ENCODE measurements at regions not wholly inside any gene's neighbourhood (a gene's known extent, or its start where the extent isn't known, plus 50 kb on each side); places are given as distances from the start of the nearest gene placed in this dataset.

DNA sequence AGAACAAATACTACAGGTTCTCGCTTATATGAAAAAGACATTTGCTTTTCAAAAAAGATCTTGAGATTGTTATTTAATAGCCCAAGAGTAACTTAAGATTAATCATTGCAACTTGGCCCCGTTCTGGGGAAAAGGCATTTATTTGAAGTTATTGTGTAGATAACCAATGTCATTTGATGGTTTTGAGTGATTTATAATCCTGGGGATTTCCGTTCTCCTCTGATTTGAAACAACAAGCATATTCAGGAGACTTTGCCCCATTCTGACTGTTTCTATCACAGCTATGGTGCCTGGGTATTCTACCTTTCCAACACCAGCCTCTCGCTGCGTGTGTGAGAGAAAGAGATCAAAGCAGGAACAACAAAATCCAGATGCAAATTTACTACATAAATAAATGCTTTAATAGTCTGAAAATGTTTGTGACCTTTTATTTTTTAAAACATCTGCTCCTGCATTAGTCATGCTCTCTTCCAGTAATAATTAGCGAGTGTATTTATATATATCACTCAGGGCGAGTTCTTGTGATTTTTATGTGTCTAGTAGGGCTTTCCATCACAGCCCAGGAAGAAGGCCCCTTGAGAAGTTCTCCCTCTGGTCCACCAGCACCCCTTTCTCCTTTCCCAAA lies 197.9 kb upstream of the FOXQ1 start:
- H3K4me1 ChIP-seq (ENCODE audit: control insufficient read depth in 1 of 2, insufficient read depth in 2 of 2, low read length in 2 of 2) = no peaks in the 10 kb centered on the region
- ATAC-seq (ENCODE audit: low FRiP score) (no peak), DNase-seq (no peak)
- H3K36me3 ChIP-seq (ENCODE audit: control insufficient read depth in 1 of 2, insufficient read depth in 2 of 2, low read length in 1 of 2) = no peaks in the 10 kb centered on the region
- no peak overlapping the region for H3K4me3 ChIP-seq (ENCODE audit: low read length in 2 of 2)
- 57 to 62% methylated on average over 7 of the region's 7 CpGs for WGBS, 2 donors
- intact Hi-C loops (cut with DNase I) = no loop called here
- no peaks in the 10 kb centered on the region for H3K27me3 ChIP-seq (ENCODE audit: control insufficient read depth in 1 of 2, insufficient read depth in 2 of 2, low read length in 1 of 2)
- no peak overlapping the region for H3K27ac ChIP-seq (ENCODE audit: low read depth in 1 of 2, low read length in 2 of 2)
- peaks cover 1% of the 10 kb centered on the region for H3K9me3 ChIP-seq (ENCODE audit: control insufficient read depth, low read length)

DNA sequence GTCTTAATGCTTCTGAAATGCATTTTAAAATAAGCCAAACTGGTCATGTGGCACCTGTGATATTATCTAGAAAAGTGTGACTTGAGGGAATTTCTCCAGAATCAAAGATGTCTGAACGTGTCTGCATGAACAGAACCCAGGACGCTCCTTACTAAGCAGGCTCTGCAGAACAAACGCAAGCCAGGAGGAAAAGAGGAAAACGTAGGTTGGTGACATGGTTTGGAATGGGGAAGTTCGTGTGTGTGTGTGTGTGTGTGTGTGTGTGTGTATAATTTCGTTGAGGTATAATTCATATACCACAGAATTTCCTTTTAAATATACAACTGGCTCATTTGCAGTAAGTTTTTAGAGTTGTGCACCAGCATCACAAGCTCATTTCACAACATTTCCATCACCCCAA lies 200.5 kb upstream of the FOXQ1 start:
- DNase-seq (no peak), ATAC-seq (ENCODE audit: low FRiP score) (no peak)
- Histone ChIP-seq H3K27ac (ENCODE audit: low read depth in 1 of 2, low read length in 2 of 2) (no peak overlapping the region), H3K9me3 (ENCODE audit: control insufficient read depth, low read length) (peaks cover 1% of the 10 kb centered on the region), H3K4me1 (ENCODE audit: control insufficient read depth in 1 of 2, insufficient read depth in 2 of 2, low read length in 2 of 2) (no peaks in the 10 kb centered on the region), H3K4me3 (ENCODE audit: low read length in 2 of 2) (no peak overlapping the region), H3K36me3 (ENCODE audit: control insufficient read depth in 1 of 2, insufficient read depth in 2 of 2, low read length in 1 of 2) (no peaks in the 10 kb centered on the region), H3K27me3 (ENCODE audit: control insufficient read depth in 1 of 2, insufficient read depth in 2 of 2, low read length in 1 of 2) (no peaks in the 10 kb centered on the region)
- 61% methylated on average over 6 of the region's 6 CpGs for WGBS, 2 donors
- intact Hi-C loops (cut with DNase I) = no loop called here

DNA sequence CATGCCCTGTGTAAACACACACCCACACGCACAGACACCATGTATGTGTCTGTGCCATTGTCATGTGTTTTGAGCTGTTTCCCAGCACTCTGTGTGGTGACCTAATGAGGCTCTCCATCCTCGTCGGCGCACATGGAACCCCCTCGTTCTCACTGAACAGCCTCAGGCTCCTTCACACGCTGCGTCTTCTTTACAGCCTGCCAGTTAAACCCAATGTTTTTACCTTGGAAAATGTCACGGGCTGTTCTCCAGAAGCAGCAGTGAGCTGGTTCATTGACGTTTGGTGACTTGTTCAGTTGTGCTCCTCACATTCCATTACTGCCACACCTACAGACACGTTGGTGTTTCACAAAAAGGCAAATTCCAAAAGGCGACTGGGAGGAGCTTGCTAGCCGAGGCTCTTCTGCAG lies 201.0 kb upstream of the FOXQ1 start:
- intact Hi-C loops (cut with DNase I) = no loop called here
- no peak overlapping the region for H3K27ac ChIP-seq (ENCODE audit: low read depth in 1 of 2, low read length in 2 of 2)

DNA sequence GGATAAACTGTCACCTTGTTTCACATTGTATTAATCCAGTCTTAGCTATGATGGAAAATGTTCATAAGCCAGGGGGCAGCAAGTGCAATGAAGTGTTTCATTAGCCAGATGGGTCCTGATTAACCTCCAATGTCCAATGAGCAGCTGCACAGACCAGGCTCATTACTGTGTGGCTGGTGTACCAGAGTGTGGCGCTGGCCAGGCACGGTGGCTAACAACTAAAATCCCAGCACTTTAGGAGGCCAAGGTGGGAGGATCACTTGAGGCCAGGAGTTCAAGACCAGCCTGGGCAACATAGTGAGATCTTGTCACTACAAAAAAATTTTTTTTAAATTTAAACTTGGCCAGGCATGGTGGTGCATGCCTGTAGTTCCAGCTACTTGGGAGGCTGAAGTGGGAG lies 201.7 kb upstream of the FOXQ1 start:
- intact Hi-C loops (cut with DNase I) = no loop called here
- no peaks in the 10 kb centered on the region for H3K36me3 ChIP-seq (ENCODE audit: control insufficient read depth in 1 of 2, insufficient read depth in 2 of 2, low read length in 1 of 2)
- no peak overlapping the region for H3K4me3 ChIP-seq (ENCODE audit: low read length in 2 of 2)
- no peak for DNase-seq
- no peak for ATAC-seq (ENCODE audit: low FRiP score)
- WGBS, 2 donors = 90 to 96% methylated on average over 2 of the region's 2 CpGs
- no peaks in the 10 kb centered on the region for H3K4me1 ChIP-seq (ENCODE audit: control insufficient read depth in 1 of 2, insufficient read depth in 2 of 2, low read length in 2 of 2)
- peaks cover 0 to 3% of the 10 kb centered on the region in 2 donors for H3K27me3 ChIP-seq (ENCODE audit: control insufficient read depth in 1 of 2, insufficient read depth in 2 of 2, low read length in 1 of 2)
- peaks cover 1% of the 10 kb centered on the region for H3K9me3 ChIP-seq (ENCODE audit: control insufficient read depth, low read length)
- no peak overlapping the region for H3K27ac ChIP-seq (ENCODE audit: low read depth in 1 of 2, low read length in 2 of 2)

More for the DNA sequence above, 201.0 kb upstream of the FOXQ1 start:
- Histone ChIP-seq H3K9me3 (ENCODE audit: control insufficient read depth, low read length) (peaks cover 1% of the 10 kb centered on the region), H3K4me3 (ENCODE audit: low read length in 2 of 2) (no peak overlapping the region), H3K36me3 (ENCODE audit: control insufficient read depth in 1 of 2, insufficient read depth in 2 of 2, low read length in 1 of 2) (no peaks in the 10 kb centered on the region), H3K4me1 (ENCODE audit: control insufficient read depth in 1 of 2, insufficient read depth in 2 of 2, low read length in 2 of 2) (no peaks in the 10 kb centered on the region), H3K27me3 (ENCODE audit: control insufficient read depth in 1 of 2, insufficient read depth in 2 of 2, low read length in 1 of 2) (no peaks in the 10 kb centered on the region)
- DNase-seq (no peak), ATAC-seq (ENCODE audit: low FRiP score) (no peak)
- WGBS, 2 donors = 53 to 56% methylated on average over 12 of the region's 12 CpGs

DNA sequence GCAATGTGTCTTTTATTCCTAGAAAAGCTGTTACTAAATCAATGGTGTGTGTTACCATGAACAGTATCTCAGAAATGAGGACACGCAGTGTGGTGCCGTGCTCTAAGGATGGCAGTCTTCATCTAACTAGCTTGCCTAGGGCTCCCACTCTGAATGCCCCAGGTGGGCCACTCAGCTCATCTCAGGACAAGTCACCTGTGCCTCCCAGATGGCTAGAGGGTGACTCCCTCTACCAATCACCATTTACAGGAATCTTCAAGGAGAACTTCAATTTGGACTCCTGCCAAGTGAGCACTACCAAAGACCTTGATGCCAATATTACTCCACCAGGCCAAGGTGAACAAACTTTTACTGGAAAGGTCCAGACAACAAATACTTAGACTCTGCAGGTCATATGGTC lies 202.8 kb upstream of the FOXQ1 start:
- WGBS, 2 donors = 62 to 98% methylated on average over 2 of the region's 2 CpGs
- DNase-seq = no peak
- Histone ChIP-seq H3K27ac (ENCODE audit: low read depth in 1 of 2, low read length in 2 of 2) (no peak overlapping the region), H3K4me1 (ENCODE audit: control insufficient read depth in 1 of 2, insufficient read depth in 2 of 2, low read length in 2 of 2) (no peaks in the 10 kb centered on the region), H3K9me3 (ENCODE audit: control insufficient read depth, low read length) (peaks cover 1% of the 10 kb centered on the region), H3K36me3 (ENCODE audit: control insufficient read depth in 1 of 2, insufficient read depth in 2 of 2, low read length in 1 of 2) (no peaks in the 10 kb centered on the region), H3K27me3 (ENCODE audit: control insufficient read depth in 1 of 2, insufficient read depth in 2 of 2, low read length in 1 of 2) (peaks cover 0 to 3% of the 10 kb centered on the region in 2 donors), H3K4me3 (ENCODE audit: low read length in 2 of 2) (no peak overlapping the region)
- no peak for ATAC-seq (ENCODE audit: low FRiP score)
- intact Hi-C loops (cut with DNase I) = no loop called here

DNA sequence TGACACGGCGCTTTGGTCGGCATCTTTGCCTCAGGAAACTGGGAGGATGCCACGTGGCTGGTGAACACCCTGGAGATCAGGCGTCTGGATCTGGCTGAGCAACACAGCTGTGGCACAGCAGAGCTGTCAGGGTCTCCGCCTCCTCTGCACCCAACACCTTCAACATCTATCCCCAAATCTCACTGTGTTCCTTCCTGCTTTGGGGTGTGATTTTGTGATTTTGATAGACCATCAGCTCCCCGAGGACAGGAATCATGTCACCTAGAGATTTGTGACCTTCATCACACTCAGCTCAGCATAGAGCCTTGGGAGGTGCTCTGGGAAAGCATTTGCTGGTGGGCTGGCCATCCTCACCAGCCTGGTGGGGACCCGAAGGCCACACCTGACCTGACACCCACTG lies 203.7 kb upstream of the FOXQ1 start:
- Histone ChIP-seq H3K9me3 (ENCODE audit: control insufficient read depth, low read length) (peaks cover 1% of the 10 kb centered on the region), H3K27me3 (ENCODE audit: control insufficient read depth in 1 of 2, insufficient read depth in 2 of 2, low read length in 1 of 2) (peaks cover 0 to 3% of the 10 kb centered on the region in 2 donors), H3K27ac (ENCODE audit: low read depth in 1 of 2, low read length in 2 of 2) (no peak overlapping the region), H3K36me3 (ENCODE audit: control insufficient read depth in 1 of 2, insufficient read depth in 2 of 2, low read length in 1 of 2) (no peaks in the 10 kb centered on the region), H3K4me1 (ENCODE audit: control insufficient read depth in 1 of 2, insufficient read depth in 2 of 2, low read length in 2 of 2) (no peaks in the 10 kb centered on the region), H3K4me3 (ENCODE audit: low read length in 2 of 2) (no peak overlapping the region)
- intact Hi-C loops (cut with DNase I) = no loop called here
- no peak for DNase-seq
- ATAC-seq (ENCODE audit: low FRiP score) = no peak
- WGBS, 2 donors = 90 to 91% methylated on average over 8 of the region's 8 CpGs

DNA sequence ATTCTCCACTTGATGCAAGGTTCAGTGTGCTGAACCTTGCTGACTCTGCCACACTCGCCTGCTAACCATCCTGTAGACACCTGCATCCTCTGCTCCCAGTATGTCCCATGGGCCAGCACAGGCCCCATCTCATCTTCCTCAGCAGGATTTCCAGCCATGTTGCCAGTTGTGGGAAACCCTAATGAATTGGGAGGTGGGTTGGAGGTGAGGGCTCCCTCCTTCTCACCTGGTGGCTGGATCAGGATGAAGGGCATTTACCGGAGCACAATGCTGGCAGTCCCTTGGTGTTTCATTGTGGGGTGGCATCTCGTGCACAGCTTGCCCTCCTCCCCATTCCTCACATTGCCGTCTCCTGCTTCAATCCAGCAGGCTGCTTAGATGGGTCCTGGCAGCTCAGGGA lies 204.3 kb upstream of the FOXQ1 start:
- Histone ChIP-seq H3K36me3 (ENCODE audit: control insufficient read depth in 1 of 2, insufficient read depth in 2 of 2, low read length in 1 of 2) (no peaks in the 10 kb centered on the region), H3K9me3 (ENCODE audit: control insufficient read depth, low read length) (peaks cover 1% of the 10 kb centered on the region), H3K27me3 (ENCODE audit: control insufficient read depth in 1 of 2, insufficient read depth in 2 of 2, low read length in 1 of 2) (peaks cover 0 to 3% of the 10 kb centered on the region in 2 donors), H3K4me1 (ENCODE audit: control insufficient read depth in 1 of 2, insufficient read depth in 2 of 2, low read length in 2 of 2) (no peaks in the 10 kb centered on the region), H3K4me3 (ENCODE audit: low read length in 2 of 2) (no peak overlapping the region), H3K27ac (ENCODE audit: low read depth in 1 of 2, low read length in 2 of 2) (no peak overlapping the region)
- ATAC-seq (ENCODE audit: low FRiP score) = no peak
- DNase-seq = no peak
- WGBS, 2 donors = 90 to 93% methylated on average over 4 of the region's 4 CpGs
- intact Hi-C loops (cut with DNase I) = no loop called here

DNA sequence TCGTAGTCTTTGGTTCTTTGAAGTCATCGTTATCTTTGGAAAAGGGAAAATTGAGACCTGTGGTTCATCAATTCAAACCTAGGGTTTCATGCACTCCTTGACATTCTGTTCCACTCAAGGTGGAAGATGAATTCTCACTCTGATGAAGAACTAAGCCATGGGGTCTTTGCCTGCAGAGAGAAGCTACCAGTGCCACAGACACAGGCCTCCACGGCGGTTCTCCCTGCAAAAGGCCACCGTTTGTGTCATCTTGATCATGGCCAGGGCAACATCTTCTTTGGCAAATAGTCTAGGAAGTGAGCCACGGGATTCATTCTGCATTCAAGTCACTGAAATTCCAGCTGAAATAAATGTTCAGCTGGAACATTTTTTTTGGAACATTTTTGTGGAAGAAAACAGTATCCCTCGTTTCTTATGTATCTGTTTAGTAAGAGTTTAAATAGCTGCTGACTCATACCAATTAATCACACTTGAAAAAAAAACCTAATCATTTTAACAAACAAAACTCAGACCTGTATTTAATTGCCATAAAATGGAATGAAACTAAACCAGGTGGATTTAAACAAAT lies 206.0 kb upstream of the FOXQ1 start:
- H3K4me1 ChIP-seq (ENCODE audit: control insufficient read depth in 1 of 2, insufficient read depth in 2 of 2, low read length in 2 of 2) = no peaks in the 10 kb centered on the region
- H3K27me3 ChIP-seq (ENCODE audit: control insufficient read depth in 1 of 2, insufficient read depth in 2 of 2, low read length in 1 of 2) = peaks cover 0 to 3% of the 10 kb centered on the region in 2 donors
- ATAC-seq (ENCODE audit: low FRiP score) (no peak), DNase-seq (no peak)
- H3K9me3 ChIP-seq (ENCODE audit: control insufficient read depth, low read length) = peaks cover 1% of the 10 kb centered on the region
- no peak overlapping the region for H3K4me3 ChIP-seq (ENCODE audit: low read length in 2 of 2)
- intact Hi-C loops (cut with DNase I) = no loop called here
- WGBS, 2 donors = 62 to 74% methylated on average over 7 of the region's 7 CpGs
- H3K27ac ChIP-seq (ENCODE audit: low read depth in 1 of 2, low read length in 2 of 2) = no peak overlapping the region
- H3K36me3 ChIP-seq (ENCODE audit: control insufficient read depth in 1 of 2, insufficient read depth in 2 of 2, low read length in 1 of 2) = no peaks in the 10 kb centered on the region

DNA sequence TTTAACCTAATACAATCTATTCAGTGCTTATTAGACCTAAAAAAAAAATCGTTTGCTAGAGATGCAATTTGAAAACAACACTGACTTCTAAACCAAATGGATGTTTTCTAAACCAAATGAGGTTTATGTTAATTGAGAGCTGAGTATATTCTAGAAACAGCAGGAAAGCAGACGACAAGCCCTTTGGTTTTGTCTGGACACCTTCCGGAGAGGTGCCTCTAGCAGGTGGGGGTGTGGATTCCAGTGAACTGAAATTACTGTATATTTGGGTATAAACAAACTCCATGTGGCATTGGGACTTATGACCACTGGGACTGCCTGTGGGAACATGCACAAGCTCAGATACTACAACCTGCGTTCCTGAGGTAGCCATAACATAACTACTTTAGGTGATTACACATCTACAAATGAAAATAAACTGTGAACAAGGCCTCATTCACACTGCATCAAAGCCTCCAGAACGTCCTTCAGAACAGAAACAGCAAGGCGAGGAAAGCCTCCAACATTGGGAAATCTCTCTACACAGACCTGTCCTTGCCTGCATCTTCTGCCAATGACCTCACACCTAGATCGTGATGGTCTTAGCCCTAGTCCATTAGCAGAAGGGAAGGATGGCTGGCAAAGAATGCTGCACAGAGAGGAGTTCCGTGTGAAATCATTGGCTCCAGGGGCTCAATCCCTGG lies 206.8 kb upstream of the FOXQ1 start:
- Histone ChIP-seq H3K4me1 (ENCODE audit: control insufficient read depth in 1 of 2, insufficient read depth in 2 of 2, low read length in 2 of 2) (no peaks in the 10 kb centered on the region), H3K4me3 (ENCODE audit: low read length in 2 of 2) (no peak overlapping the region), H3K27me3 (ENCODE audit: control insufficient read depth in 1 of 2, insufficient read depth in 2 of 2, low read length in 1 of 2) (peaks cover 0 to 3% of the 10 kb centered on the region in 2 donors), H3K27ac (ENCODE audit: low read depth in 1 of 2, low read length in 2 of 2) (no peak overlapping the region), H3K36me3 (ENCODE audit: control insufficient read depth in 1 of 2, insufficient read depth in 2 of 2, low read length in 1 of 2) (no peaks in the 10 kb centered on the region), H3K9me3 (ENCODE audit: control insufficient read depth, low read length) (peaks cover 3% of the 10 kb centered on the region)
- 67 to 82% methylated on average over 8 of the region's 8 CpGs for WGBS, 2 donors
- intact Hi-C loops (cut with DNase I) = no loop called here
- no peak for ATAC-seq (ENCODE audit: low FRiP score)
- no peak for DNase-seq

Data from aorta (tissue), 5 donors.